ENCODE measurements at regions not wholly inside any gene's neighbourhood (a gene's known extent, or its start where the extent isn't known, plus 50 kb on each side); places are given as distances from the start of the nearest gene placed in this dataset.

DNA sequence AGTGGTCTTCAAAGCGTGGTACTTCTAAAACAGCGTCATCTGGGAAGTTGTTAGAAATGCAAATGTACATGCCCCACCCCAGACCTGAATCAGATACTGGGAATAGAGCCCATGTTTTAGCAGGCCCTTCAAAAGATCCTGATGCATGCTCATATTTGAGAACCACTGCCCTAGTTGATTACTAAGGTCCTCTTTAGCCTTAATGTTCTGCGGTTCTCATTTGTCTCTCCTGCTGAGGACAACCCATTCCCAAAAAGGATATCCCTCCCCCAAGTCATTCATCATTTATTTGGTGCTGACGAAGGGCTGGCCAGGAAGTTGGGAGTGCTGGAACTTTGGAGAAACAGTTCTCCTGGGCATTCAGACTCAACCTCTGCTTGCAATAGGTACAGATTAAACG lies 92.4 kb upstream of the RALGPS2 start:
- no peaks in the 10 kb centered on the region for H3K27me3 ChIP-seq (ENCODE audit: insufficient read depth, low read length)
- H3K4me3 ChIP-seq (replicated peaks in 1 of 2; ENCODE audit: low read depth in 1 of 2, low read length in 2 of 2): no peak overlapping the region
- intact Hi-C loops (cut with micrococcal nuclease): no loop called here
- no TSS peak for BruUV-seq (replicated peaks)
- DNase-seq (ENCODE audit: low read depth, low spot score) (no peak), ATAC-seq (no peak)
- CTCF ChIA-PET: no interaction called here
- H2AFZ ChIP-seq (ENCODE audit: low read depth, low read length, poor library complexity, severe bottlenecking): no peak overlapping the region
- POLR2A ChIA-PET: no interaction called here
- no peaks in the 10 kb centered on the region for H3K79me2 ChIP-seq (ENCODE audit: insufficient read depth, low read length)
- RAD21 ChIA-PET (ENCODE audit: low non-redundant PET in 1 of 2, low total read pairs in 2 of 2, uncharacterized antibody in 2 of 2, unreplicated experiment in 2 of 2): no interaction called here
- H3K4me1 ChIP-seq (ENCODE audit: control insufficient read depth in 1 of 2, insufficient read depth in 2 of 2, low read length in 2 of 2): peaks cover 0 to 7% of the 10 kb centered on the region in 2 experiments; a peak in 1 of 4 replicates
- TF ChIP-seq TCF7L2 (IDR thresholded peaks at IDR 0.05; ENCODE audit: borderline replicate concordance, extremely low read depth, insufficient read depth, insufficient read length) (no peak), SIN3A (IDR thresholded peaks at IDR 0.05; ENCODE audit: low read depth) (no peak), ZNF274 (IDR thresholded peaks at IDR 0.05; ENCODE audit: low read depth, low read length) (no peak), ELF1 (IDR thresholded peaks at IDR 0.05; ENCODE audit: borderline replicate concordance, low read depth) (no peak), POLR2A (IDR thresholded peaks at IDR 0.05; ENCODE audit: borderline replicate concordance, extremely low read depth, insufficient read depth, insufficient read length) (no peak), JUND (IDR thresholded peaks at IDR 0.05) (no peak), CEBPB (IDR thresholded peaks at IDR 0.05; ENCODE audit: low read depth) (no peak), YY1 (IDR thresholded peaks at IDR 0.05; ENCODE audit: extremely low read depth, insufficient replicate concordance, low read depth, low read length) (no peak), SP1 (IDR thresholded peaks at IDR 0.05; ENCODE audit: low read depth) (no peak), FOSL1 (IDR thresholded peaks at IDR 0.05; ENCODE audit: low read depth) (no peak), EGR1 (IDR thresholded peaks at IDR 0.05; ENCODE audit: low read depth) (no peak), EZH2 (IDR thresholded peaks at IDR 0.05) (no peak), ZFX (IDR thresholded peaks at IDR 0.05) (no peak), POLR2AphosphoS5 (IDR thresholded peaks at IDR 0.05; ENCODE audit: low read depth, low read length) (no peak)
- TF ChIP-seq, protein P1, sequence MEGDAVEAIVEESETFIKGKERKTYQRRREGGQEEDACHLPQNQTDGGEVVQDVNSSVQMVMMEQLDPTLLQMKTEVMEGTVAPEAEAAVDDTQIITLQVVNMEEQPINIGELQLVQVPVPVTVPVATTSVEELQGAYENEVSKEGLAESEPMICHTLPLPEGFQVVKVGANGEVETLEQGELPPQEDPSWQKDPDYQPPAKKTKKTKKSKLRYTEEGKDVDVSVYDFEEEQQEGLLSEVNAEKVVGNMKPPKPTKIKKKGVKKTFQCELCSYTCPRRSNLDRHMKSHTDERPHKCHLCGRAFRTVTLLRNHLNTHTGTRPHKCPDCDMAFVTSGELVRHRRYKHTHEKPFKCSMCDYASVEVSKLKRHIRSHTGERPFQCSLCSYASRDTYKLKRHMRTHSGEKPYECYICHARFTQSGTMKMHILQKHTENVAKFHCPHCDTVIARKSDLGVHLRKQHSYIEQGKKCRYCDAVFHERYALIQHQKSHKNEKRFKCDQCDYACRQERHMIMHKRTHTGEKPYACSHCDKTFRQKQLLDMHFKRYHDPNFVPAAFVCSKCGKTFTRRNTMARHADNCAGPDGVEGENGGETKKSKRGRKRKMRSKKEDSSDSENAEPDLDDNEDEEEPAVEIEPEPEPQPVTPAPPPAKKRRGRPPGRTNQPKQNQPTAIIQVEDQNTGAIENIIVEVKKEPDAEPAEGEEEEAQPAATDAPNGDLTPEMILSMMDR (IDR thresholded peaks at IDR 0.05 in 2 of 3, conservative IDR thresholded peaks at IDR 0.05 in 1 of 3; ENCODE audit: borderline replicate concordance in 1 of 3, insufficient read depth in 1 of 3, low read depth in 2 of 3, low read length in 2 of 3): no peak
- TF ChIP-seq, protein P2, sequence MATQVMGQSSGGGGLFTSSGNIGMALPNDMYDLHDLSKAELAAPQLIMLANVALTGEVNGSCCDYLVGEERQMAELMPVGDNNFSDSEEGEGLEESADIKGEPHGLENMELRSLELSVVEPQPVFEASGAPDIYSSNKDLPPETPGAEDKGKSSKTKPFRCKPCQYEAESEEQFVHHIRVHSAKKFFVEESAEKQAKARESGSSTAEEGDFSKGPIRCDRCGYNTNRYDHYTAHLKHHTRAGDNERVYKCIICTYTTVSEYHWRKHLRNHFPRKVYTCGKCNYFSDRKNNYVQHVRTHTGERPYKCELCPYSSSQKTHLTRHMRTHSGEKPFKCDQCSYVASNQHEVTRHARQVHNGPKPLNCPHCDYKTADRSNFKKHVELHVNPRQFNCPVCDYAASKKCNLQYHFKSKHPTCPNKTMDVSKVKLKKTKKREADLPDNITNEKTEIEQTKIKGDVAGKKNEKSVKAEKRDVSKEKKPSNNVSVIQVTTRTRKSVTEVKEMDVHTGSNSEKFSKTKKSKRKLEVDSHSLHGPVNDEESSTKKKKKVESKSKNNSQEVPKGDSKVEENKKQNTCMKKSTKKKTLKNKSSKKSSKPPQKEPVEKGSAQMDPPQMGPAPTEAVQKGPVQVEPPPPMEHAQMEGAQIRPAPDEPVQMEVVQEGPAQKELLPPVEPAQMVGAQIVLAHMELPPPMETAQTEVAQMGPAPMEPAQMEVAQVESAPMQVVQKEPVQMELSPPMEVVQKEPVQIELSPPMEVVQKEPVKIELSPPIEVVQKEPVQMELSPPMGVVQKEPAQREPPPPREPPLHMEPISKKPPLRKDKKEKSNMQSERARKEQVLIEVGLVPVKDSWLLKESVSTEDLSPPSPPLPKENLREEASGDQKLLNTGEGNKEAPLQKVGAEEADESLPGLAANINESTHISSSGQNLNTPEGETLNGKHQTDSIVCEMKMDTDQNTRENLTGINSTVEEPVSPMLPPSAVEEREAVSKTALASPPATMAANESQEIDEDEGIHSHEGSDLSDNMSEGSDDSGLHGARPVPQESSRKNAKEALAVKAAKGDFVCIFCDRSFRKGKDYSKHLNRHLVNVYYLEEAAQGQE (IDR thresholded peaks at IDR 0.05; ENCODE audit: low read depth): no peak
- TF ChIP-seq, protein P3, sequence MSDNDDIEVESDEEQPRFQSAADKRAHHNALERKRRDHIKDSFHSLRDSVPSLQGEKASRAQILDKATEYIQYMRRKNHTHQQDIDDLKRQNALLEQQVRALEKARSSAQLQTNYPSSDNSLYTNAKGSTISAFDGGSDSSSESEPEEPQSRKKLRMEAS (IDR thresholded peaks at IDR 0.05): no peak
- no peak overlapping the region for H3K27ac ChIP-seq (ENCODE audit: low read depth, low read length)
- H3K9me2 ChIP-seq (ENCODE audit: insufficient read depth): no peaks in the 10 kb centered on the region
- H3K9me3 ChIP-seq (ENCODE audit: control insufficient read depth in 1 of 2, insufficient read depth in 1 of 2, low read depth in 1 of 2, low read length in 2 of 2): no peaks in the 10 kb centered on the region
- H3K36me3 ChIP-seq (ENCODE audit: control insufficient read depth in 1 of 2, insufficient read depth in 2 of 2, low read length in 2 of 2): no peaks in the 10 kb centered on the region
- H3K9ac ChIP-seq (ENCODE audit: low read length): no peak overlapping the region
- no peak overlapping the region for H3K4me2 ChIP-seq (ENCODE audit: low read length)
- no peaks in the 10 kb centered on the region for H4K20me1 ChIP-seq (ENCODE audit: insufficient read depth)
